ENCODE measurements at regions not wholly inside any gene's neighbourhood (a gene's known extent, or its start where the extent isn't known, plus 50 kb on each side); places are given as distances from the start of the nearest gene placed in this dataset.

DNA sequence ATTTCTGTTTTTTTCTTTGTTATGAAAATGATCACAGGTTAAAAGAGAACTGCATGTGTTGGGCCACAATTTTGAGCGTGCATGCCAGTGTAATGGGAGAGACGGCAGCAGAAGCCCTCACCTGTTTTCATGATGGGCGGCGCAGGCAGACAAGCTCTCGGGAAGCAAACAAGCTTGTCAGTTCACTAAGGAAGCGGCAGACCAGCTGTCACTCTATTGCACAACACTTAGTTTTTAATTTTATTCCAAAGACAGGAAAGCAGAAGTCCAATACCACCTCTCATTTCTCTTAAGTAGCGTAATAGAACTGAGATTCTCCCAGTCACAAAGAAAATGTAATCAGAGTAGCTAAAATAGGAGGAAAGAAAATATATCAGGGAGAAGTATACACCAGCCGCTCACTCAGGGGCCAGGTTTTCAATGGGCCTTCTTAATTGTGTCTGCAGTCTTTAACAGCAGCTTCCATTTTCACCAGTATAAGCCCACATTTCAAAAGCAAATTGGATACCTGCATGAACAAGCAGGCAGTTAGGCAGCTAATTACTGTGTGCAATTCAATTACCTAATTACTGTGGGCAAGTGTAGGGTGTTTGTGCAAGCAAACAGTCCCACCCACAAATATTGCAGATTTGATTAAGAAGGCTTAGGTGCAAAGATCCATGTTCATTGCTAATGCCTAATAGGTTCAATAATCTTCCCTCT lies 711.4 kb downstream of the DIAPH3 start:
- TF ChIP-seq CTCF (IDR thresholded peaks at IDR 0.05; ENCODE audit: low read depth, low read length), result no peak
- H3K27me3 ChIP-seq (ENCODE audit: insufficient read depth, low read depth, severe bottlenecking), result no peaks in the 10 kb centered on the region
- DNase-seq, result peak; percentile 37
- H3K27ac ChIP-seq, result peak overlapping the region; percentile 74
- H3K36me3 ChIP-seq, result no peaks in the 10 kb centered on the region
- H3K4me3 ChIP-seq (ENCODE audit: low read depth, low read length), result no peak overlapping the region; the same call in 1 of the 2 replicates
- H3K9me3 ChIP-seq (ENCODE audit: severe bottlenecking), result no peaks in the 10 kb centered on the region

DNA sequence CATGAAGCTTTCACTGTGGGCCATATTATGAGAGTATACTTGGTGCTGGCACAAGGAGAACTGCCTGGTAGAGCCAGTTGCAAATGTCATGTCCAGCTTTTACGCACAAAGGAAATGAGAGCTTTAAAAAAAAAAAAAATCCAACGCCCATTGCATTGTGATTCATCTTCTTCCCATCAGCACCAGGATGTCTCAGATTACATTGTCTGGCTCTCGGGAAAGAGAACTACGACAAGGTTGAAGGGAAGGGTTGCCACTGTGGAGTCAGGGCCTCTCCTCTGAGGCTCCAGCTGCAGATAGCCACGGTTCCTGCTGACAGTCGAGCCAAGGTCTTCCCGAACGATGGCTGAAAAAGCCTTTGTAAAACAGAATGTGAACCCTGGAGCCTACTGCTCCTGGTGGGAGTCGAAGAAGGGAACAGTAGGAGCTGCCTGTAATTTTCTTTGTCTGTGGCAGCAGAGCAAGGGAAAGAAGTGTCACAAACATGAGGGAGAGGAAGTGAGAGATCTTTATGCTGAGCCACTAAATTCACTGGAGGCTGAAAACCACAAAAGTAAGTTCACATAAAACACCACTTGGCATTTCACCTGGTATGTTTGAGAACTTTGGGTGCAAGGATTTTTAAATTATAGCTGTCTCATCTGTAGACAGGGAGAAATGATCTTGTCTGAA lies 704.7 kb downstream of the DIAPH3 start:
- no peaks in the 10 kb centered on the region for H3K27me3 ChIP-seq (ENCODE audit: insufficient read depth, low read depth, severe bottlenecking)
- H3K27ac ChIP-seq, result no peak overlapping the region
- H3K4me3 ChIP-seq (ENCODE audit: low read depth, low read length), result no peak overlapping the region
- no peaks in the 10 kb centered on the region for H3K36me3 ChIP-seq
- no peak for TF ChIP-seq CTCF (IDR thresholded peaks at IDR 0.05; ENCODE audit: low read depth, low read length)
- no peak for DNase-seq
- H3K9me3 ChIP-seq (ENCODE audit: severe bottlenecking), result no peaks in the 10 kb centered on the region

DNA sequence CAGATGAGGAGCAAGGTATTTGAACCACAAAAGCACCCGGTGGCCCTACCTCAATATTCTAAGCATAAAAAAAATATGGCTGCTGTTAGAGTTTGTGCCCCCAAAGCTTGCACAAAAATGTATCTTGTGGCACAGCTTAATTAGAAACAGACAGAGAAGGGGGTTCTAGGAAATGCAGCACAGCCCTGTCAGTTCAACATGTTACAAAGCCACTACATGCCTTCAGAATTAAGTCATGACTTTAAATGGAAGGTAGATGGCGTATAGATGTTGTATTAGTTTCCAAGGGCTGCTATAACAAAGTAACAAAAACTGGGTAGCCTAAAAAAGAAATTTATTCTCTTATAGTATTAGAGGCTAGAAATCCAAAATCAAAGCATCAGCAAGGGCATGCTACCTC lies 703.8 kb downstream of the DIAPH3 start:
- no peaks in the 10 kb centered on the region for H3K36me3 ChIP-seq
- no peak overlapping the region for H3K4me3 ChIP-seq (ENCODE audit: low read depth, low read length)
- no peaks in the 10 kb centered on the region for H3K27me3 ChIP-seq (ENCODE audit: insufficient read depth, low read depth, severe bottlenecking)
- H3K27ac ChIP-seq, result no peak overlapping the region
- DNase-seq, result no peak
- no peaks in the 10 kb centered on the region for H3K9me3 ChIP-seq (ENCODE audit: severe bottlenecking)
- TF ChIP-seq CTCF (IDR thresholded peaks at IDR 0.05; ENCODE audit: low read depth, low read length), result no peak

DNA sequence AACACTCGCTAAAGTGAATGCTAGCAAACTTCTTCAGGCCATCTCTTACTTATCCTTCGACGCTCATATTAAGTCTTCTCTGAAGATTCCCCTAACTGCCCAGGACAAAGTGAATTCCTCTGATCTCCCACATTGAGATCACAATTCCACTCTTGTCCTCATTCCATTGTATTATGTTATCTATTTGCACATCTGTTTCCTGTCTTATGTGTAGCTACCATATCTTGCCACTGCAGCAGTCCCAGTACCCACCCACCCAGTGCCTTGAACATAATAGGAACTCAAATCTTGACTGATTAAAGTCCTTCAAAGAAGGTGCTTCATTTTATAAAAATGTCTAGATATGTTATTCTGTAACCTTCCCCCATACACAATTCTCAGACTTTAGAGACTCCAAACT lies 702.3 kb downstream of the DIAPH3 start:
- no peaks in the 10 kb centered on the region for H3K9me3 ChIP-seq (ENCODE audit: severe bottlenecking)

DNA sequence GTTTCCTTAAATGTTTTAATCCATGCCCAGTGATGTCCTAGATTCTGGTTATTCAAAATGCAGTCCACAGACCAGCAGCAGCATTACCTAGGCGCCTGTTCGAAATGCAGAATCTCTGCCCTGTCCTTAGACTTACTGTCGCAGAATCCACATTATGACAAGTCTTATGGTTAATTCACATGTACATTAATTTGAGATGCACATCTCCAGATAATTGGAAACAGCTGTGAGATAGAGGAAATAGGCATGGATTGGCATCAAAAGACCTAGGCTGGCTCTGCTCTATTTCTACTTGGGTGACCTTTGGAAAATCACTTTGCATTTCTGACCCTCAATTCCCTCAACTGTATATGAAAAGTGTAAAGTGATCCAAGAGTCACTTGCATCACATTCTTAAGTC lies 700.7 kb downstream of the DIAPH3 start:
- no peaks in the 10 kb centered on the region for H3K36me3 ChIP-seq
- no peak for TF ChIP-seq CTCF (IDR thresholded peaks at IDR 0.05; ENCODE audit: low read depth, low read length)

More for the DNA sequence above, 702.3 kb downstream of the DIAPH3 start:
- no peak for DNase-seq
- H3K27me3 ChIP-seq (ENCODE audit: insufficient read depth, low read depth, severe bottlenecking), result no peaks in the 10 kb centered on the region
- H3K27ac ChIP-seq, result no peak overlapping the region
- no peak for TF ChIP-seq CTCF (IDR thresholded peaks at IDR 0.05; ENCODE audit: low read depth, low read length)
- H3K4me3 ChIP-seq (ENCODE audit: low read depth, low read length), result no peak overlapping the region
- no peaks in the 10 kb centered on the region for H3K36me3 ChIP-seq

More for the DNA sequence above, 700.7 kb downstream of the DIAPH3 start:
- Histone ChIP-seq H3K9me3 (ENCODE audit: severe bottlenecking) (no peaks in the 10 kb centered on the region), H3K27me3 (ENCODE audit: insufficient read depth, low read depth, severe bottlenecking) (no peaks in the 10 kb centered on the region), H3K4me3 (ENCODE audit: low read depth, low read length) (no peak overlapping the region), H3K27ac (no peak overlapping the region)
- DNase-seq, result no peak

Measured in WERI-Rb-1 (cell line).